ENCODE measurements at regions not wholly inside any gene's neighbourhood (a gene's known extent, or its start where the extent isn't known, plus 50 kb on each side); places are given as distances from the start of the nearest gene placed in this dataset.

- Histone ChIP-seq H3K27me3 (no peaks in the 10 kb centered on the region), H3K36me3 (no peaks in the 10 kb centered on the region), H3K27ac (no peak overlapping the region), H3K4me3 (no peak overlapping the region), H3K9me3 (peaks cover 0 to 5% (median 0%) of the 10 kb centered on the region in 11 donors), H3K4me1 (peaks cover 0 to 20% (median 4%) of the 10 kb centered on the region in 9 donors)
- DNase-seq (no peak), ATAC-seq (no peak)
- intact Hi-C loops (cut with DNase I): no loop called here
- TF ChIP-seq CTCF (IDR thresholded peaks at IDR 0.05): no peak
- WGBS, 2 donors: 92 to 96% methylated on average over 6 of the region's 6 CpGs
These were observed 236.2 kb upstream of the PITRM1 start for GRCh38 chr10:3408603-3409365.

DNA sequence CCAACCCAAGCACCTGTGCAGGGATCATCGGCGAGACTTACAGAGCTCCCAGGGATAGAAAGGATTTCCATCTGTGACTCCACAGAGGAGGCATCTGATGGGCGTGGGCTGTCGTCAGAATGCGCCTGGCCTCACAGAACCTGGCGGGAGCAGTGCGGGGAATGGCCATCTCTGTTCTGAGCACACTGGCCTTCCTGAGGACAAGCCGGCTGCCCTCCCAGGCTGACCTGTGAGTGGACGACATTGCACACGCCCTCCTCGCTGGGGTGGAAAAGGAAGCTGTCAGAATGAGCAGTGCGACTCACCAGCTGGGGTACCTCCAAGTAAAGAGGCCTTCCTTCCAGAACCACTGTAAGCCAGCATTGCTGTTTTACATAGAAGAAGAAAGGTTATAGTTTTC, 234.6 kb upstream of the PITRM1 start:
- no peak overlapping the region for H3K27ac ChIP-seq

DNA sequence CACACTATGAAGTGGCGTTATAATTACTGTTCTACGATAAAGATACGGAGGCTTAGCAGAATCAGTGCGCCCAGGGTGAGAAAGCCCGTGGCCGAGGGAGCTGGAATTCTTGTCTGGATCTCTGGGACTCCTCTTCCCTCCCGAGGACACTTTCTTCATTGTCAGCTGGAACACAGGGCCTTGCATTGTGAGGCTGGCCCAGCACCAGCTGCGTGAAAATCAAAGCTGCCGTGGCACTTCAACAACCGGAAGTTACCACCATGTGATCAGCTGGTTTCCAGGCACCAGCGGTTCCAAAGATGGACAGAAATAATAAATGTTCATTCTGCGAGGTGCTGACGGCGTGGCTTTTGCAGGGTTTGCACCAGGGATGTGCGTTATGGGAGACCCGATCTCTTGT, 234.0 kb upstream of the PITRM1 start:
- no peaks in the 10 kb centered on the region for H3K27me3 ChIP-seq
- TF ChIP-seq CTCF (IDR thresholded peaks at IDR 0.05): no peak
- intact Hi-C loops (cut with DNase I): no loop called here
- peaks cover 0 to 5% (median 0%) of the 10 kb centered on the region in 11 donors for H3K9me3 ChIP-seq
- ATAC-seq (no peak), DNase-seq (no peak)
- peaks cover 0 to 20% (median 4%) of the 10 kb centered on the region in 9 donors for H3K4me1 ChIP-seq
- H3K27ac ChIP-seq: no peak overlapping the region
- 92 to 97% methylated on average over 16 of the region's 16 CpGs for WGBS, 2 donors
- H3K4me3 ChIP-seq: no peak overlapping the region
- no peaks in the 10 kb centered on the region for H3K36me3 ChIP-seq

More for the DNA sequence above, 234.6 kb upstream of the PITRM1 start:
- DNase-seq (no peak), ATAC-seq (no peak)
- no peak for TF ChIP-seq CTCF (IDR thresholded peaks at IDR 0.05)
- H3K36me3 ChIP-seq: no peaks in the 10 kb centered on the region
- H3K4me3 ChIP-seq: no peak overlapping the region
- H3K27me3 ChIP-seq: no peaks in the 10 kb centered on the region
- H3K4me1 ChIP-seq: peaks cover 0 to 20% (median 4%) of the 10 kb centered on the region in 9 donors
- intact Hi-C loops (cut with DNase I): no loop called here
- peaks cover 0 to 5% (median 0%) of the 10 kb centered on the region in 11 donors for H3K9me3 ChIP-seq
- WGBS, 2 donors: 95% methylated on average over 12 of the region's 12 CpGs

DNA sequence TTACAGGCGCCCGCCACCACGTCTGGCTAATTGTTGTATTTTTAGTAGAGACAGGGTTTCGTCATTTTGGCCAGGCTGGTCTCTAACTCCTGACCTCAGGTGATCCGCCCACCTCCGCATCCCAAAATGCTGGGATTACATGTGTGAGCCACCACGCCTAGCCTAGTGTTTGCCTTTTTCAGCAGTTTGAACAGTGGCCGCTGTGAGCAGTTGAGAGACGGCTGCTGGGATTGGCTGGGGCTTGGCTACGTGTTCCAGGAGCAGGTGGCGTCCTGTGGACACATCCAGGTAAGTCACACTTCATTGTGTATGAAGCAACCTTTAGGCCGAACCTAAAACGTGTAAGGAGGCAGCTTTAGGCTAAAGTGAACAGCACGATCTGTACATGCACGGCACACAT, 231.8 kb upstream of the PITRM1 start:
- H3K27me3 ChIP-seq: no peaks in the 10 kb centered on the region
- no peak for TF ChIP-seq CTCF (IDR thresholded peaks at IDR 0.05)
- H3K36me3 ChIP-seq: no peaks in the 10 kb centered on the region
- WGBS, 2 donors: 94 to 97% methylated on average over 15 of the region's 15 CpGs
- no peak overlapping the region for H3K4me3 ChIP-seq
- DNase-seq (no peak), ATAC-seq (no peak)
- no peak overlapping the region for H3K27ac ChIP-seq
- H3K4me1 ChIP-seq: peaks cover 0 to 33% (median 14%) of the 10 kb centered on the region in 9 donors
- no peaks in the 10 kb centered on the region for H3K9me3 ChIP-seq
- intact Hi-C loops (cut with DNase I): no loop called here
